Kidney (tissue), 13 donors: ENCODE measurements at regions not wholly inside any gene's neighbourhood (a gene's known extent, or its start where the extent isn't known, plus 50 kb on each side); places are given as distances from the start of the nearest gene placed in this dataset.
A peak's percentile ranks its signal among the peaks of the same experiment; 100 is the strongest.

Experiments used
- DNase-seq, 5 donors: peaks; one replicate each; pipeline ENCODE4 v3.0.0-alpha.2; 2013 to 2020
- FAIRE-seq: peaks from 2 replicates; lab custom pipeline; 2012; peaks lifted over from hg19 to GRCh38; lab: Jason Lieb, UNC
- H3K27ac ChIP-seq, 2 donors: one replicate each; pipeline ENCODE4 v1.7.0; 2013; ENCODE audit warnings: low read depth in 2 of 2, low read length in 2 of 2, inconsistent platforms in 1 of 2
- H3K27me3 ChIP-seq: one replicate; pipeline ENCODE4 v1.7.1; 2013; ENCODE audit warnings: low read length, inconsistent platforms; ENCODE audit not compliant: control insufficient read depth, insufficient read depth
- H3K36me3 ChIP-seq, 3 donors: one replicate each; pipeline versions ENCODE4 v1.7.0 to v1.7.1; 2013; ENCODE audit warnings: low read length in 3 of 3, control low read depth in 1 of 3, inconsistent platforms in 1 of 3; ENCODE audit not compliant: insufficient read depth in 3 of 3, control insufficient read depth in 2 of 3
- H3K4me1 ChIP-seq, 3 donors: one replicate each; pipeline versions ENCODE4 v1.7.0 to v1.7.1; 2013; ENCODE audit warnings: low read length in 3 of 3, inconsistent platforms in 1 of 3, low read depth in 1 of 3; ENCODE audit not compliant: control insufficient read depth in 2 of 3, insufficient read depth in 2 of 3
- H3K4me3 ChIP-seq, 3 donors: one replicate each; pipeline versions ENCODE4 v1.7.0 to v1.8.1; 2013; ENCODE audit warnings: low read length in 3 of 3, control low read depth in 1 of 3, inconsistent platforms in 1 of 3
- H3K9ac ChIP-seq, 3 donors: one replicate each; pipeline versions ENCODE4 v1.7.0 to v1.7.1; 2013; ENCODE audit warnings: low read length in 3 of 3, control low read depth in 1 of 3, inconsistent platforms in 1 of 3
- H3K9me3 ChIP-seq, 3 donors: one replicate each; pipeline versions ENCODE4 v1.7.0 to v1.7.1; 2013; ENCODE audit warnings: low read length in 3 of 3, control low read depth in 1 of 3, inconsistent platforms in 1 of 3; ENCODE audit not compliant: control insufficient read depth in 2 of 3, insufficient read depth in 1 of 3
- intact Hi-C: fragments of 100-400 bp; cut with DNase I; formaldehyde crosslinking; loops from one replicate; pipeline ENCODE4 v1.11.1; 2022
- TF ChIP-seq, protein P1 (sequence below): IDR thresholded peaks from 3 replicates; pipeline ENCODE4 v1.5.1; 2012; ENCODE audit warnings: mild to moderate bottlenecking, moderate library complexity, borderline replicate concordance; ENCODE audit not compliant: insufficient read depth; ENCODE audit errors: extremely low read depth
- donor health status: control.
- donor health status: control.
- donor health status: control.
- donor health status: control.
- donor health status: control.
- donor health status: DM: yes; HTN: yes; CAD: no.
- donor health status: Normal renal cell carcinoma (clear cell type).

GRCh38 chr10:11680496-11680895, 61.7 kb upstream of the ECHDC3 start:
- FAIRE-seq = no peak
- no peak for DNase-seq
- TF ChIP-seq, protein P1, sequence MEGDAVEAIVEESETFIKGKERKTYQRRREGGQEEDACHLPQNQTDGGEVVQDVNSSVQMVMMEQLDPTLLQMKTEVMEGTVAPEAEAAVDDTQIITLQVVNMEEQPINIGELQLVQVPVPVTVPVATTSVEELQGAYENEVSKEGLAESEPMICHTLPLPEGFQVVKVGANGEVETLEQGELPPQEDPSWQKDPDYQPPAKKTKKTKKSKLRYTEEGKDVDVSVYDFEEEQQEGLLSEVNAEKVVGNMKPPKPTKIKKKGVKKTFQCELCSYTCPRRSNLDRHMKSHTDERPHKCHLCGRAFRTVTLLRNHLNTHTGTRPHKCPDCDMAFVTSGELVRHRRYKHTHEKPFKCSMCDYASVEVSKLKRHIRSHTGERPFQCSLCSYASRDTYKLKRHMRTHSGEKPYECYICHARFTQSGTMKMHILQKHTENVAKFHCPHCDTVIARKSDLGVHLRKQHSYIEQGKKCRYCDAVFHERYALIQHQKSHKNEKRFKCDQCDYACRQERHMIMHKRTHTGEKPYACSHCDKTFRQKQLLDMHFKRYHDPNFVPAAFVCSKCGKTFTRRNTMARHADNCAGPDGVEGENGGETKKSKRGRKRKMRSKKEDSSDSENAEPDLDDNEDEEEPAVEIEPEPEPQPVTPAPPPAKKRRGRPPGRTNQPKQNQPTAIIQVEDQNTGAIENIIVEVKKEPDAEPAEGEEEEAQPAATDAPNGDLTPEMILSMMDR = no peak
- Histone ChIP-seq H3K9ac (no peak overlapping the region), H3K27ac (no peak overlapping the region), H3K9me3 (no peaks in the 10 kb centered on the region), H3K27me3 (no peaks in the 10 kb centered on the region), H3K36me3 (no peaks in the 10 kb centered on the region), H3K4me1 (no peaks in the 10 kb centered on the region), H3K4me3 (no peak overlapping the region)
- intact Hi-C loops = no loop called here

DNA sequence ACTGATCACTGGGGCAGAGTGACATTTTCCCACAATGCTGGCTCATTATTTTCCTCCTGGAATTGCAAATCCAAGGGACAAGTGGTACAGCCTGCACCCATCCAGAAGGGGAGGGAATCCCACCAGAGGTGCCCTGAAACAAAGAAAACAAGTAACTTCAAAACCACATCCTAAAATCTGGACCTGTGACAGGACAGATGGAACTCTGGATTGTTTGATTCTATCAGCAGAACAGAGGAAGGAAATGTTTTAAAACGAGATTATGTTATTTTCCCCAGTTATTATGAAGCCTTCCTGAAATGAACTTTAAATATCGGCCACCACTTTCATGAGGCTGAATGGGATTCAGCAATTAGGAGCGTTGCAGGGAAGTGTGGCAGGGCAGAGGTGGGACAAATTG, 62.2 kb upstream of the ECHDC3 start:
- no peak overlapping the region for H3K27ac ChIP-seq
- H3K4me1 ChIP-seq = no peaks in the 10 kb centered on the region
- peak in 1 of 5 donors; percentile 22 for DNase-seq
- FAIRE-seq = no peak
- no peak overlapping the region for H3K9ac ChIP-seq
- H3K4me3 ChIP-seq = no peak overlapping the region
- H3K36me3 ChIP-seq = no peaks in the 10 kb centered on the region
- H3K27me3 ChIP-seq = no peaks in the 10 kb centered on the region
- intact Hi-C loops = no loop called here
- H3K9me3 ChIP-seq = no peaks in the 10 kb centered on the region
- TF ChIP-seq, protein P1 = no peak

DNA sequence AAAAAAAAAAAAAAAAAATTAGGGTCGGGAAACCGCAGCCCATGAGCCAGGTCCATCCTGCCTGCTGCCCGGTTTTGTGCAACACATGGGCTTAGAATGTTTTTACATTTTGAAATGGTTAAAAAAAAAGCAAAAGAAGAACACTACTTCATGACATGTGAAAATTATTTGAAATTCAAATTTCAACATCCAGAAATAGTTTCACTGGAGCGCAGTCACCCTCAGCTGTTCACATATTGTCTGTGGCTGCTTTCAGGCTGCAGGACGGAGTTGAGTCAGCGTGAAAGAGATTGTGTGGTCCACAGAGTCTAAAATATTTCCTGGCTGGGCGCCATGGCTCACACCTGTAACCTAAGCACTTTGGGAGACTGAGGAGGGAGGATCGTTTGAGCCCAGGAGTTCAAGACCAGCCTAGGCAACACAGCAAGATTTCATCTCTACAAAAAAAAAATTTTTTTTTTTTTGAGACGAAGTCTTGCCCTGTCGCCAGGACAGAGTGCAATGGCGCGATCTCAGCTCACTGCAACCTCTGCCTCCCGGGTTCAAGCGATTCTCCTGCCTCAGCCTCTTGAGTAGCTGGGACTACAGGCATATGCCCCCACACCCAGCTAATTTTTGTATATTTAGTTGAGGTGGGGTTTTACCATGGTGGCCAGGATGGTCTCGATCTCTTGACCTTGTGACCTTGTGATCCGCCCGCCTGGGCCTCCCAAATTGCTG, 63.9 kb upstream of the ECHDC3 start:
- no peaks in the 10 kb centered on the region for H3K9me3 ChIP-seq
- TF ChIP-seq, protein P1 = no peak
- DNase-seq (peak in 2 of 5 donors; percentile 24 to 43), FAIRE-seq (no peak)
- H3K4me3 ChIP-seq = no peak overlapping the region
- H3K9ac ChIP-seq = no peak overlapping the region
- H3K27ac ChIP-seq = no peak overlapping the region
- no peaks in the 10 kb centered on the region for H3K36me3 ChIP-seq
- H3K4me1 ChIP-seq = peaks cover 0 to 7% (median 7%) of the 10 kb centered on the region in 3 donors
- intact Hi-C loops = no loop called here
- H3K27me3 ChIP-seq = no peaks in the 10 kb centered on the region
